BJ (cell line): ENCODE measurements at regions not wholly inside any gene's neighbourhood (a gene's known extent, or its start where the extent isn't known, plus 50 kb on each side); places are given as distances from the start of the nearest gene placed in this dataset.

Experiments
- CTCF ChIA-PET: fragments of 350-600 bp; formaldehyde crosslinking; extraction: SDS; loops from one replicate; lab custom pipeline; 2021; ENCODE audit warnings: antibody characterized with exemption, inconsistent platforms; lab: Yijun Ruan, JAX
- POLR2A ChIA-PET: fragments of 300-600 bp; sonication (Branson Sonifier 250); formaldehyde crosslinking; extraction: SDS; loops from one replicate; lab custom pipeline; 2021; ENCODE audit warnings: antibody characterized with exemption; lab: Charles Lee
- DNase-seq: peaks from one replicate; pipeline ENCODE4 v3.0.0-alpha.2; 2011; ENCODE audit warnings: low read depth
- H3K27me3 ChIP-seq: 2 replicates; pipeline ENCODE4 v1.6.0; 2011; ENCODE audit warnings: low read length; ENCODE audit not compliant: control insufficient read depth, insufficient read depth
- H3K36me3 ChIP-seq: 2 replicates; pipeline ENCODE4 v1.5.1; 2011; ENCODE audit warnings: low read length; ENCODE audit not compliant: control insufficient read depth, insufficient read depth
- H3K4me3 ChIP-seq: 2 replicates; pipeline ENCODE4 v1.5.1; 2011; ENCODE audit warnings: low read depth, mild to moderate bottlenecking, control low read depth, low read length
- TF ChIP-seq, protein P1 (sequence below): IDR thresholded peaks from 2 replicates; pipeline ENCODE4 v1.5.1; 2011; ENCODE audit warnings: low read depth, mild to moderate bottlenecking, control low read depth, inconsistent platforms, low read length, moderate library complexity; ENCODE audit not compliant: insufficient read depth

DNA sequence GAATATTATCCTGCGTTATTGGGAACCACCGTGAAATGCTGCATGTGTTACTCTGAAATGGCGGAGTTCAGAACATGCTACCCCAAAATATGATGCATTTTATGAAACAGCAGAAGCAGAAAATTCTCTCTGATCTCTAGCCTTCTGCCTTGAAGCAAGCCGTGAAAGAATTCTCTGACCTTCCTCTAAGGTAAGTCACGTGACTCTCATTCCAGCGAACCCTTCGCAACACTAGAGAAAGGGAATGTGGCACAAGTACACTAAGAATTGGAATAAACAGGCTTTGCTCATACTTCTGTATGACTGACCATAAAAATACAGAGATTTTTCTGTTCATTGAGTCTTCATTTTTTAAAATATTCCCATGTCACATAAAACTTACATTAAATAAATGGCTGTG is 805.6 kb upstream of the LRRC4C start:
- ChIA-PET POLR2A (no interaction called here), CTCF (no interaction called here)
- Histone ChIP-seq H3K36me3 (no peaks in the 10 kb centered on the region), H3K27me3 (no peaks in the 10 kb centered on the region), H3K4me3 (no peak overlapping the region)
- DNase-seq, result no peak
- TF ChIP-seq, protein P1, sequence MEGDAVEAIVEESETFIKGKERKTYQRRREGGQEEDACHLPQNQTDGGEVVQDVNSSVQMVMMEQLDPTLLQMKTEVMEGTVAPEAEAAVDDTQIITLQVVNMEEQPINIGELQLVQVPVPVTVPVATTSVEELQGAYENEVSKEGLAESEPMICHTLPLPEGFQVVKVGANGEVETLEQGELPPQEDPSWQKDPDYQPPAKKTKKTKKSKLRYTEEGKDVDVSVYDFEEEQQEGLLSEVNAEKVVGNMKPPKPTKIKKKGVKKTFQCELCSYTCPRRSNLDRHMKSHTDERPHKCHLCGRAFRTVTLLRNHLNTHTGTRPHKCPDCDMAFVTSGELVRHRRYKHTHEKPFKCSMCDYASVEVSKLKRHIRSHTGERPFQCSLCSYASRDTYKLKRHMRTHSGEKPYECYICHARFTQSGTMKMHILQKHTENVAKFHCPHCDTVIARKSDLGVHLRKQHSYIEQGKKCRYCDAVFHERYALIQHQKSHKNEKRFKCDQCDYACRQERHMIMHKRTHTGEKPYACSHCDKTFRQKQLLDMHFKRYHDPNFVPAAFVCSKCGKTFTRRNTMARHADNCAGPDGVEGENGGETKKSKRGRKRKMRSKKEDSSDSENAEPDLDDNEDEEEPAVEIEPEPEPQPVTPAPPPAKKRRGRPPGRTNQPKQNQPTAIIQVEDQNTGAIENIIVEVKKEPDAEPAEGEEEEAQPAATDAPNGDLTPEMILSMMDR, result no peak

DNA sequence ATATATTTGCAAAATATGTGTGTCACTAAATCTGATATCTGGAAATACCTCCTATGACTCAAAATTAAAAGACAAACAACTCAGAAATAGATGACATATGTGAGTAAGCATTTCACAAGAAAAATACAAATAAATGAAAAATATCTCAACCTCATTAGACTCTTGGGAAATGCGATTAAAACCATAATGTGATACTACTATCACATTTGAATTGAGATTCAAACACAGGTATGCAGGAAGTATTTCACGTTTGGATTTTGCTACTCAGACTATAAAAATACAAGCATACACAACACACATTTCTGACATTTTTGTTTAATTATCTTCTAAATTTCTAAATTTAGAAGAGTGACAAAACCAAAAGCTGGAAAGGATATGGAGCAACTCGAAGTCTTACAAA is 811.9 kb upstream of the LRRC4C start:
- ChIA-PET CTCF (no interaction called here), POLR2A (no interaction called here)
- no peaks in the 10 kb centered on the region for H3K36me3 ChIP-seq
- TF ChIP-seq, protein P1, result no peak
- peak; percentile 21 for DNase-seq
- H3K4me3 ChIP-seq, result no peak overlapping the region
- no peaks in the 10 kb centered on the region for H3K27me3 ChIP-seq

DNA sequence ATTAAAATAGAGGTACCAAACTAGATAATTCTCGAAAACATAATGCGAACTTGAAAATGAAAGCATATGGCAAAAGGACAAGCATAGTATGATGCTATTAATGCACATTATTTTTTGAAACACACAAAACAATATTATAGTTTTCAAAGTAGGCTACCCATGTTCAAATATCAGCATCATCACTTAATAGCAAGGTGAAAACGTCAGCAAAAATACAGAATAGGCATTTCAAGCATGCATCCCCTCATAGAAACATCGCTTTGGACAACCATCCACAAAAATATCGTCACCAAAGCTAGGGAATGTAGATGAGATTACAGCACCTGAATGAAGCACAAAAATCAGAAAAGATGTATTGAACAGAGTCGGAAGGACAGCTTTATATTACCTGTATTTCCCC is 814.5 kb upstream of the LRRC4C start:
- TF ChIP-seq, protein P1, result no peak
- Histone ChIP-seq H3K27me3 (no peaks in the 10 kb centered on the region), H3K4me3 (no peak overlapping the region), H3K36me3 (no peaks in the 10 kb centered on the region)
- no peak for DNase-seq
- ChIA-PET CTCF (no interaction called here), POLR2A (no interaction called here)

DNA sequence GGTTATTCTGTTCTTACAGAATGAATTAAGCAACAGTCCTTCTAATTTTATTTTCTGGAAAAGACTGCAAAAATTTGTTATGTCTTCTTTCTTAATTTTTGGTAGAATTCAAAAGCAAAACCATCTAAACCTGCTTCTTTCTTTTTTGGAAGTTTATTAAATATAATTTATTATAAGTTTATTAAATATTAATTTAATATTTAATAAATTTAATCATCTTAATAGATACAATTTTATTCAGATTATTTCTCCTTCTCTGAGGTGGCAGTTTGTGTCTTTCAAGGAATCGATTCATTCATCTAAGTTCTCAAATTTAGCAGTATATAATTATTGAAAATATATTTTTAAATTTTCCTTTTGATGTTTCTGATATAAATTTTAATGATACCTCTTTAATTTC is 837.5 kb upstream of the LRRC4C start:
- no peak for DNase-seq
- POLR2A ChIA-PET, result no interaction called here
- CTCF ChIA-PET, result no interaction called here
- TF ChIP-seq, protein P1, result no peak
- Histone ChIP-seq H3K36me3 (no peaks in the 10 kb centered on the region), H3K27me3 (no peaks in the 10 kb centered on the region), H3K4me3 (no peak overlapping the region)

DNA sequence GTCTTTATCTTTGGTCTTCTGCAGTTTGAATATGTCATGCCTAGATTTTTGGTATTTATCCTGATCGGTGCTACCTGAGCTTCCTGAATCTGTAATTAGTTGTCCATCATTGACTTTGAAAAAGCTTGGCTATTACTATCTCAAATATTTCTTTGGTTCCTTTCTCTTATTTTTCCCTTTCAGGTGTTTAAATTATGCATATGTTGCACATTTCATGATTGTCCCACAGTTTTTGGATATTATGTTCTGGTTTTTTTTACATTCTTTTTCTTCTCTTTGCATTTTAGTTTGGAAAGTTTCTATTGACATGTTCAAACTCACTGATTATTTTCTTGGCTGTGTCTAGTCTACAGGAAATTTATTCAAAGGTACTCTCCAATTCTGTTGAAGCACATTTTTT is 840.3 kb upstream of the LRRC4C start:
- TF ChIP-seq, protein P1, result no peak
- ChIA-PET CTCF (no interaction called here), POLR2A (no interaction called here)
- H3K36me3 ChIP-seq, result no peaks in the 10 kb centered on the region
- H3K27me3 ChIP-seq, result no peaks in the 10 kb centered on the region
- DNase-seq, result no peak
- H3K4me3 ChIP-seq, result no peak overlapping the region
